GM12878 (cell line): ENCODE measurements at regions not wholly inside any gene's neighbourhood (a gene's known extent, or its start where the extent isn't known, plus 50 kb on each side); places are given as distances from the start of the nearest gene placed in this dataset.

Source experiments
- HDAC2 ChIP-seq: fragments of 200-600 bp; sonication (generic); IDR thresholded peaks from 2 replicates; pipeline ENCODE4 v1.6.1; 2017
- IKZF1 ChIP-seq: fragments of 450-650 bp; conservative IDR thresholded peaks from 2 replicates; pipeline ENCODE4 v1.6.1; 2017; ENCODE audit warnings: antibody characterized with exemption, mild to moderate bottlenecking
- NR2C2 ChIP-seq: IDR thresholded peaks from 2 replicates; pipeline ENCODE4 v1.6.1; 2011; ENCODE audit warnings: borderline replicate concordance, low read depth; ENCODE audit not compliant: control insufficient read depth, insufficient read length
- PKNOX1 ChIP-seq: fragments of 450-650 bp; IDR thresholded peaks from 2 replicates; pipeline ENCODE4 v1.6.1; 2016; ENCODE audit warnings: mild to moderate bottlenecking
- PML ChIP-seq: IDR thresholded peaks from 2 replicates; pipeline ENCODE4 v1.6.1; 2012; ENCODE audit warnings: low read length, inconsistent platforms
- POLR2AphosphoS5 ChIP-seq: IDR thresholded peaks from 2 replicates; pipeline ENCODE4 v1.6.1; 2011; ENCODE audit warnings: mild to moderate bottlenecking, low read length, inconsistent platforms
- RAD21 ChIP-seq: IDR thresholded peaks from 2 replicates; pipeline ENCODE4 v1.6.1; 2011; ENCODE audit warnings: mild to moderate bottlenecking, low read depth, low read length, moderate library complexity; ENCODE audit not compliant: insufficient read depth
- RBBP5 ChIP-seq: fragments of 200-600 bp; sonication (generic); conservative IDR thresholded peaks from 2 replicates; pipeline ENCODE4 v1.6.1; 2016
- RELB ChIP-seq: fragments of 450-650 bp; IDR thresholded peaks from 2 replicates; pipeline ENCODE4 v1.6.1; 2017; ENCODE audit warnings: low read depth, mild to moderate bottlenecking, moderate library complexity
- RUNX3 ChIP-seq: IDR thresholded peaks from 2 replicates; pipeline ENCODE4 v1.6.1; 2012; ENCODE audit warnings: low read length, inconsistent platforms
- SIX5 ChIP-seq: IDR thresholded peaks from 2 replicates; pipeline ENCODE4 v1.6.1; 2011; ENCODE audit warnings: mild to moderate bottlenecking, low read depth, low read length, moderate library complexity; ENCODE audit not compliant: severe bottlenecking
- SMAD1 ChIP-seq: fragments of 450-650 bp; IDR thresholded peaks from 2 replicates; pipeline ENCODE4 v1.6.1; 2018; ENCODE audit warnings: mild to moderate bottlenecking, low read depth; ENCODE audit not compliant: partially characterized antibody
- STAT1 ChIP-seq: fragments of 450-650 bp; conservative IDR thresholded peaks from 2 replicates; pipeline ENCODE4 v1.6.1; 2014; ENCODE audit warnings: antibody characterized with exemption, mild to moderate bottlenecking
- TCF7 ChIP-seq: IDR thresholded peaks from 2 replicates; pipeline ENCODE4 v1.6.1; 2014; ENCODE audit warnings: antibody characterized with exemption, borderline replicate concordance
- ZBTB11 ChIP-seq: fragments of 450-650 bp; formaldehyde crosslinking; IDR thresholded peaks from 2 replicates; pipeline ENCODE4 v1.5.0; 2022; ENCODE audit warnings: mild to moderate bottlenecking, missing genetic modification characterization
- TF ChIP-seq, protein P1 (sequence below): IDR thresholded peaks from 2 replicates; pipeline ENCODE4 v1.6.1; 2012; ENCODE audit warnings: low read length, inconsistent platforms
- TF ChIP-seq, protein P2 (sequence below): IDR thresholded peaks from 2 replicates; pipeline ENCODE4 v1.6.1; 2011; ENCODE audit warnings: low read depth, mild to moderate bottlenecking, low read length, moderate library complexity, borderline replicate concordance; ENCODE audit errors: extremely low read depth
- TF ChIP-seq, protein P3 (sequence below): fragments of 450-650 bp; formaldehyde crosslinking; IDR thresholded peaks from 2 replicates; pipeline ENCODE4 v1.4.0; 2020; ENCODE audit warnings: mild to moderate bottlenecking, moderate library complexity

- TF ChIP-seq, protein P1, sequence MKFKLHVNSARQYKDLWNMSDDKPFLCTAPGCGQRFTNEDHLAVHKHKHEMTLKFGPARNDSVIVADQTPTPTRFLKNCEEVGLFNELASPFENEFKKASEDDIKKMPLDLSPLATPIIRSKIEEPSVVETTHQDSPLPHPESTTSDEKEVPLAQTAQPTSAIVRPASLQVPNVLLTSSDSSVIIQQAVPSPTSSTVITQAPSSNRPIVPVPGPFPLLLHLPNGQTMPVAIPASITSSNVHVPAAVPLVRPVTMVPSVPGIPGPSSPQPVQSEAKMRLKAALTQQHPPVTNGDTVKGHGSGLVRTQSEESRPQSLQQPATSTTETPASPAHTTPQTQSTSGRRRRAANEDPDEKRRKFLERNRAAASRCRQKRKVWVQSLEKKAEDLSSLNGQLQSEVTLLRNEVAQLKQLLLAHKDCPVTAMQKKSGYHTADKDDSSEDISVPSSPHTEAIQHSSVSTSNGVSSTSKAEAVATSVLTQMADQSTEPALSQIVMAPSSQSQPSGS = peak; percentile 56; the same call in 1 of the 2 replicates
- TF ChIP-seq RUNX3 (peak; percentile 70), SMAD1 (no peak), SIX5 (no peak), HDAC2 (no peak), IKZF1 (peak; percentile 68), STAT1 (no peak), PML (no peak), RELB (peak; percentile 72), NR2C2 (no peak), PKNOX1 (peak; percentile 47; the same call in 1 of the 2 replicates), RAD21 (no peak), RBBP5 (no peak), POLR2AphosphoS5 (no peak), ZBTB11 (CRISPR knock-in tag) (no peak), TCF7 (no peak)
- TF ChIP-seq, protein P2, sequence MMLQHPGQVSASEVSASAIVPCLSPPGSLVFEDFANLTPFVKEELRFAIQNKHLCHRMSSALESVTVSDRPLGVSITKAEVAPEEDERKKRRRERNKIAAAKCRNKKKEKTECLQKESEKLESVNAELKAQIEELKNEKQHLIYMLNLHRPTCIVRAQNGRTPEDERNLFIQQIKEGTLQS = no peak
- TF ChIP-seq, protein P3, sequence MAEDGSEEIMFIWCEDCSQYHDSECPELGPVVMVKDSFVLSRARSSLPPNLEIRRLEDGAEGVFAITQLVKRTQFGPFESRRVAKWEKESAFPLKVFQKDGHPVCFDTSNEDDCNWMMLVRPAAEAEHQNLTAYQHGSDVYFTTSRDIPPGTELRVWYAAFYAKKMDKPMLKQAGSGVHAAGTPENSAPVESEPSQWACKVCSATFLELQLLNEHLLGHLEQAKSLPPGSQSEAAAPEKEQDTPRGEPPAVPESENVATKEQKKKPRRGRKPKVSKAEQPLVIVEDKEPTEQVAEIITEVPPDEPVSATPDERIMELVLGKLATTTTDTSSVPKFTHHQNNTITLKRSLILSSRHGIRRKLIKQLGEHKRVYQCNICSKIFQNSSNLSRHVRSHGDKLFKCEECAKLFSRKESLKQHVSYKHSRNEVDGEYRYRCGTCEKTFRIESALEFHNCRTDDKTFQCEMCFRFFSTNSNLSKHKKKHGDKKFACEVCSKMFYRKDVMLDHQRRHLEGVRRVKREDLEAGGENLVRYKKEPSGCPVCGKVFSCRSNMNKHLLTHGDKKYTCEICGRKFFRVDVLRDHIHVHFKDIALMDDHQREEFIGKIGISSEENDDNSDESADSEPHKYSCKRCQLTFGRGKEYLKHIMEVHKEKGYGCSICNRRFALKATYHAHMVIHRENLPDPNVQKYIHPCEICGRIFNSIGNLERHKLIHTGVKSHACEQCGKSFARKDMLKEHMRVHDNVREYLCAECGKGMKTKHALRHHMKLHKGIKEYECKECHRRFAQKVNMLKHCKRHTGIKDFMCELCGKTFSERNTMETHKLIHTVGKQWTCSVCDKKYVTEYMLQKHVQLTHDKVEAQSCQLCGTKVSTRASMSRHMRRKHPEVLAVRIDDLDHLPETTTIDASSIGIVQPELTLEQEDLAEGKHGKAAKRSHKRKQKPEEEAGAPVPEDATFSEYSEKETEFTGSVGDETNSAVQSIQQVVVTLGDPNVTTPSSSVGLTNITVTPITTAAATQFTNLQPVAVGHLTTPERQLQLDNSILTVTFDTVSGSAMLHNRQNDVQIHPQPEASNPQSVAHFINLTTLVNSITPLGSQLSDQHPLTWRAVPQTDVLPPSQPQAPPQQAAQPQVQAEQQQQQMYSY = no peak
Measured at GRCh38 chr1:212234431-212235395, 50.5 kb upstream of the PPP2R5A start (continued).
